Choroid plexus epithelial cell (primary cell): ENCODE measurements at regions not wholly inside any gene's neighbourhood (a gene's known extent, or its start where the extent isn't known, plus 50 kb on each side); places are given as distances from the start of the nearest gene placed in this dataset.

Experiments used
- DNase-seq: peaks from one replicate; pipeline ENCODE4 v3.0.0-alpha.2; 2010; ENCODE audit warnings: low read depth
- H3K4me3 ChIP-seq: 2 replicates; pipeline ENCODE4 v1.5.1; 2011; ENCODE audit warnings: low read depth, mild to moderate bottlenecking, control low read depth, low read length, moderate library complexity
- TF ChIP-seq, protein P1 (sequence below): conservative IDR thresholded peaks from 2 replicates; pipeline ENCODE4 v1.5.1; 2011; ENCODE audit warnings: low read depth, mild to moderate bottlenecking, control low read depth, inconsistent platforms, low read length, moderate library complexity

- TF ChIP-seq, protein P1, sequence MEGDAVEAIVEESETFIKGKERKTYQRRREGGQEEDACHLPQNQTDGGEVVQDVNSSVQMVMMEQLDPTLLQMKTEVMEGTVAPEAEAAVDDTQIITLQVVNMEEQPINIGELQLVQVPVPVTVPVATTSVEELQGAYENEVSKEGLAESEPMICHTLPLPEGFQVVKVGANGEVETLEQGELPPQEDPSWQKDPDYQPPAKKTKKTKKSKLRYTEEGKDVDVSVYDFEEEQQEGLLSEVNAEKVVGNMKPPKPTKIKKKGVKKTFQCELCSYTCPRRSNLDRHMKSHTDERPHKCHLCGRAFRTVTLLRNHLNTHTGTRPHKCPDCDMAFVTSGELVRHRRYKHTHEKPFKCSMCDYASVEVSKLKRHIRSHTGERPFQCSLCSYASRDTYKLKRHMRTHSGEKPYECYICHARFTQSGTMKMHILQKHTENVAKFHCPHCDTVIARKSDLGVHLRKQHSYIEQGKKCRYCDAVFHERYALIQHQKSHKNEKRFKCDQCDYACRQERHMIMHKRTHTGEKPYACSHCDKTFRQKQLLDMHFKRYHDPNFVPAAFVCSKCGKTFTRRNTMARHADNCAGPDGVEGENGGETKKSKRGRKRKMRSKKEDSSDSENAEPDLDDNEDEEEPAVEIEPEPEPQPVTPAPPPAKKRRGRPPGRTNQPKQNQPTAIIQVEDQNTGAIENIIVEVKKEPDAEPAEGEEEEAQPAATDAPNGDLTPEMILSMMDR = no peak
- H3K4me3 ChIP-seq = no peak overlapping the region
- DNase-seq = no peak
Measured at GRCh38 chr2:106965611-106966010, 79.6 kb upstream of the ST6GAL2 start.

DNA sequence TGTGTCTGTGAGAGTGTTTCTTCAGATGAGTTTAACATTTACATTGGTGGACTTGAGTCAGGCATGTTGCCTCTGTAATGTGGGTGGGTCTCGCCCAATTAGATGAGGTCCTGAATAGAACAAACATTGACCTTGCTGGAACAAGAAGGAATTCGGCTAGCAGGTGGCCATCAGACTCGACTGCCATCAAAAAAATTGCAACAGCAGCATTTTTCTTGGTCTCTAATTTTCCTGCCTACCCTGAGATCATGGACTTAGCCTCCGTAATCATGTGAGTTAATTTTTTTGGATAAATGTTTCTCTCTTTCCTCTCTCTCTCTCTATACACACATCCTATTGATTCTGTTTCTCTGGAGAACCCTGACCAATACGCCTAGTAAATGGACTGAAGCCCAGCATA is 83.8 kb upstream of the ST6GAL2 start:
- TF ChIP-seq, protein P1 = no peak
- no peak for DNase-seq
- no peak overlapping the region for H3K4me3 ChIP-seq

GRCh38 chr2:106970471-106971261 is 84.7 kb upstream of the ST6GAL2 start:
- no peak overlapping the region for H3K4me3 ChIP-seq
- TF ChIP-seq, protein P1 = peak; percentile 9
- peak; percentile 76 for DNase-seq

DNA sequence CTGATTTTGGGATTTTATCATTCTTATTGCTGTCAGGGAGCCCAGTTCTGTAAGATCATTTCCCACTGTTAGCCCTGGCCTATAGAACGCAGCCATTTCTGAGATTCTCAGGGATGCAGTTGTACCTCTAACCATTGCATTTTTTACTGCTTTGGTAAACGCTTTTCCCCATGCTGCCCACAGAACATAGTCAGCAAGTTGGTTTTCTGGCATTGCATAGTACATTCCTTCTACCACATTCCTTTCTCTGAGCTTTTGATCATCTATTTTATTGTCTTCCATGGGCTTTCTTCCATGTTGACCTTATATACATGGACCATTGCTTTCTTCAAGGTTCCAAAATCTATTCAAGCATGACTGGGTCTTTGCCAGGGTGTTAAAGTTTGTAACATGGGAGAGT is 86.8 kb upstream of the ST6GAL2 start:
- H3K4me3 ChIP-seq = no peak overlapping the region
- TF ChIP-seq, protein P1 = no peak
- peak; percentile 59 for DNase-seq

DNA sequence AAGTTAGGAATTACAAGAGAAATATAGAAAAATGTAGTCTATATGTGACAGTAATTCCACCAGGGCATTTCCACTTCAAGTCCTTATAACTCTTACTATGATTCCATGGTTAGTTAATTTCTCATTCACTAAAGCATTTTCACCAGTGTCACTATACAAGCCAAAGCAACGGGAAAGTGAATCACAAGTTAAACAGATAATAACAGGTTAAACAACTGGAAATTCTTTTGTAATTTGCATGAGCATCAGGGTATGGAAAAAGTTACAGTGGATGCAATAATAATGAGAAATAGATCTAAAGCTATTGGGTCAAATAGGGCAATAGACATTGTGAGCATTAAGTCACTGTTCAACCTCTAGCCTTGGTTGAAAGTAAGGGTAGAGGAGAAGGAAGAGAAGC is 88.9 kb upstream of the ST6GAL2 start:
- no peak overlapping the region for H3K4me3 ChIP-seq
- DNase-seq = no peak
- TF ChIP-seq, protein P1 = no peak

GRCh38 chr2:106975641-106976040 is 89.7 kb upstream of the ST6GAL2 start:
- DNase-seq = no peak
- no peak overlapping the region for H3K4me3 ChIP-seq
- TF ChIP-seq, protein P1 = no peak

DNA sequence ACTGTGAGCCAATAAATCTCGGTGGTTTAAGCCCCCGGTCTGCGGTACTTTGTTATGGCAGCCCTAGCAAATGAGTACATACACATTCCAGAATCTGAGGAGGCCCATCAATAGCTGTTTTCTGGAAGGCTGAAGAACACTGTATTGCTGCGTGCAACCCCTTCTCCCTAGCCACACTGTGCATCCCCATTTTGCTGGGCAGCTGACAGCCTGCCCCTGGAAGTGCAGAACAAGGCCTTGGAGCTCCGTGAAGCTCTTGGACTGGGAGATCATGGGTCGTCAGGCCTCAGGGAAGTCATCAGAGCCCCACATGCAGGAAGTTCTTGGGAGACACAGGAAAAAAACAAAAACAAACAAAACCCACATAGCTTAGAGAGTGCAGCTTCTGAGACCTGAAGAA is 90.6 kb upstream of the ST6GAL2 start:
- H3K4me3 ChIP-seq = no peak overlapping the region
- TF ChIP-seq, protein P1 = no peak
- DNase-seq = no peak
